NCI-H1105 treated with DMSO at 0.1 percent for 48 hours (cell line): ENCODE measurements at regions not wholly inside any gene's neighbourhood (a gene's known extent, or its start where the extent isn't known, plus 50 kb on each side); places are given as distances from the start of the nearest gene placed in this dataset.
"Not testable (repeated sequence)": the region's sequence is repeated elsewhere in the genome, so short reads cannot be mapped to it uniquely, and the experiment has no call there.

Experiments used
- DNase-seq: peaks from one replicate; lab custom pipeline; 2025; lab: John Stamatoyannopoulos, UW

- not testable (repeated sequence) for DNase-seq
Observed at GRCh38 chr7:37617406-37617805, 66.2 kb upstream of the GPR141 start.

GRCh38 chr7:37633048-37633447 lies 50.5 kb upstream of the GPR141 start:
- DNase-seq, result no peak
